Left ventricle myocardium superior (tissue), 1 donor: ENCODE measurements at regions not wholly inside any gene's neighbourhood (a gene's known extent, or its start where the extent isn't known, plus 50 kb on each side); places are given as distances from the start of the nearest gene placed in this dataset.
A peak's percentile ranks its signal among the peaks of the same experiment; 100 is the strongest.

Experiments used
- ATAC-seq: fragments of 200-7000 bp; cut with Tn5 transposase; one replicate; pipeline ENCODE4 v1.9.1; 2020; ENCODE audit warnings: mild to moderate bottlenecking, moderate library complexity
- DNase-seq: peaks from one replicate; pipeline ENCODE4 v3.0.0-alpha.2; 2020
- intact Hi-C: fragments of 100-400 bp; cut with micrococcal nuclease; formaldehyde crosslinking; loops from one replicate; pipeline ENCODE4 v1.11.0; 2022
- donor health status: DM: no; HTN: yes; CAD: no; lungs with severe emphysema.

DNA sequence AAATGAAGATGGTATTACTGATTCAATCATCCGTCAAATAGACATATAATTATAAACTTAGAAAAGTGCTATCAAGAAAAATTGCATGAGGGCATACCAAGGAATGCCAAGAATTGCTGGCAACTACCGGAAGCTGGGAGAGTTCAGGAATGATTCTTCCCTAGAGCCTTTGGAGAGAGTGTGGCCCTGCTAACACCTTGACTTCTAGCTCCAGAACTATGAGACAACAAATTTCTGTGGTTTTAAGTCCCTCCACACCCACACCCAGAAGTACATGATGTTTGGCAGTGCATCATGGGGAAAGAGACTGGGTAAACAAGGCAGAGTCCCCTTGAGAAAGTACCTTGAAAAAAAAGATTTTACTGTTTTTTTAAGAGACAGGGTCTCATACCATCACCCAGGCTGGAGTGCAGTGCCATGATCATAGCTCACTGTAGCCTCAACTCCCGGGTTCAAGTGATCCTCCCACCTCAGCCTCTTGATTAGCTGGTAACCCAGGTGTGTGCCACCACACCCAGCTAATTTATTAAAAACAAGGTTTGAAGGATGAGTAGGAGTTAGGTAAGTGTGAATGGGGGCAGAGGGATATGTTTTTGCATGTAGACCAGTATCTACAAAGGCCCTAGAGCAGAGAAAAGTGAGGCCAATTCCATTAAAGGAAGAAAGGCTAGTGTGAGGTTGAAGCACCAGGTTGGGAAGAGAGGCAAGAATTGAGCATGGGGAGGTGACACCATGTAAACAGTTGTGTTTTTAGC, 53.1 kb downstream of the GSX2 start:
- ATAC-seq (no peak), DNase-seq (no peak)
- intact Hi-C loops = no loop called here

DNA sequence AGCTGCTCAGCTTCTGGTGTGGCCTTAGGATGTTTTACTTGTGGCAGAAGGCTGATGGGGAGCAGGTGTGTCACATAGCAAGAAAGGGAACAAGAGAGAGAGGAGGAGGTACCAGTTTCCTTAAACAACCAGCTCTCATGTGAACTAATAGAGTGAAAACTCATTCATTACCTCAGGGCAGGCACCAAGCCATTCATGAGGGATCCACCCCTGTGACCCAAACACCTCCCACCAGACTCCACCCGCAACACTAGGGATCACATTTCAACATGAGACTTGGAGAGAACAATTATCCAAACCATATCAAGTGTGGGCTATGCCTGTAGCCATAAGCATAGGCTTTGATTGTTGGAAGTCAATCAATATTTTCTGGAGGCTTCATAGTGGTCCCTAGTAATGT, 56.0 kb downstream of the GSX2 start:
- intact Hi-C loops = no loop called here
- DNase-seq (no peak), ATAC-seq (no peak)

DNA sequence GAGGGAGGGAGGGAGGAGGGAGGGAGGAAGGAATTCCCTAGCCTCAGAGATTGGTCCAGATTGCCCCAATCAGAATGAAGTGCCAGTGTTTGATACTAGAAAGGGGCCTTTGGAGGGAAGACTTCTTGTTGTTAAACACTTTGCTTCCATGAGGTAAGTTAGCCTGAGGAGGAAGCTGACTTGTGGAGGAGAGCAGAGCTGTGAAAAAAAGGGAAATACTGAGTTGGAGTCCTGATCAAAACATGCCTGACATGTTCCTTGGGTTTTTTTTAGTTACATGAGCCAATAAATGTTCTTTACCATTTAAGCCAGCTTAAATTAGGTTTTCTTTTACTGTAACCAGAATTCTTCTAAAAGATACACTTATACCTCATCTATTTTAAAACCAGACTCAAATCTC, 57.6 kb downstream of the GSX2 start:
- ATAC-seq (no peak), DNase-seq (no peak)
- intact Hi-C loops = no loop called here

DNA sequence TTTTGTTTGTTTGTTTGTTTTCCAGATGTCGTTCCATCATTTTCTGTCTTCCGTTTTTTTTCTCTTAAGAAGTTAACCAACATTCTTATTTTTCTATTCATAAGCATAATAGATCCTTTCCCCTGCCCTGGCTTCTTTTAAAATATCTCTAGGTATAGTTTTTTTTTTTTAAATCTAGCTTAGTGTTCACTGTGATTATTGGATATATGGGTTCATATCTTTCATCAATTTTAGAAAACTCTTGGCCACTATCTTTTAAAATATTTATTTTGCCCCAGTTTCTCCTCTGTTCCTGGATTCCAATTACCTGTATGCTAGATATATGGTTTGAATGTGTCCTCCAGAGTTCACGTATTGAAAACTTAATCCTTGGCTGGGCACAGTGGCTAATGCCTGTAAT, 59.6 kb downstream of the GSX2 start:
- no peak for ATAC-seq
- intact Hi-C loops = no loop called here
- no peak for DNase-seq

DNA sequence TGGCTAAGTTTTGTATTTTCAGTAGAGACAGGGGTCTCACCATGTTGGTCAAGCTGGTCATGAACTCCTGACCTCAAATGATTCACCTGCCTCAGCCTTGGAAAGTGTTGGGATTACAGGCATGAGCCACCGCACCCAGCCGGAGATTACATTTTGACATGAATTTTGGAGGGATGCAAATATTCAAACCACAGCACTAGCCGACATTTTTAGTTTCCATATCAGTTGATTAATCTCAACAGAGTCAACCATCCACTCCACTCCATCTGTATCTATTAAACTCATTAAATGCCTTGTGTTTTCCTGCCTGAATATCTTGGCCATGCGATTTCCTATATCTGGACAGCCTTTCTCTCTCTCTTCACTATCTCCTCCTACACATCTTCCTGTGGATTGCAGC, 64.1 kb upstream of the PDGFRA start:
- intact Hi-C loops = no loop called here
- DNase-seq (no peak), ATAC-seq (no peak)

DNA sequence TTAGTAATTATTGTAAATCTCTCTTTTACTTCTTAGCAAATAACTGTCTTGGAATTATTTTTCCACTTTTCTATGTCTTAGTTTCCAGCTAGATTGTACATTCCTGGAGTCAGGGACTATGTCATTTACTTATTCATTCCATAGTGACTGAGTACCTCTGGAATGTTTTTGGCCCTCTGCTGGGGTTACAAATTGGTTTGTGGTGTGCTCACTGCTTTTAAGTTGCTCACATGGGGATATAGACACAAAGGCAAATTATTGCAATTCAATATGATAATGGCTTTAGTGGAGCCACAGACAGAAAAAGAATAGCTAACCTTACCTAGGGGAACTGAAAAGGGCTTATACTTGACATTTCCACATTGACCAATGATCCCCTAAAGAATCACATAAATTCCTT, 63.7 kb upstream of the PDGFRA start:
- ATAC-seq (peak; percentile 45), DNase-seq (no peak)
- intact Hi-C loops = no loop called here

DNA sequence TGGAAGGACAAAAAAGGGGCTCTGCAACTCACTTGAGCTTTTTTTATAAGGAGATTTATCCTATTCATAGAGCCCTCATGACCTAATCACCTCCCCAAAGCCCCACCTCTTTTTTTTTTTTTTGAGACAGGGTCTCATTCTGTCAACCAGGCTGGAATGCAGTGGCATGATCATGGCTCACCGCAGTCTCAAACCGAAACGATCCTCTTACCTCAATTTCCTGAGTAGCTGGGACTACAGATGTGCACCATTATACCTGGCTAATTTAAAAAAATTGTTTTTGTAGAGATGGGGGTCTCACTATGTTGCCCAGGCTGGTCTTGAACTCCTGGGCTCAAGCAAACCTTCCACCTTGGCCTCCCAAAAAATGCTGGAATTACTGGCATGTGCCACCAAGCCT, 61.6 kb upstream of the PDGFRA start:
- intact Hi-C loops = no loop called here
- ATAC-seq = no peak
- DNase-seq = no peak

DNA sequence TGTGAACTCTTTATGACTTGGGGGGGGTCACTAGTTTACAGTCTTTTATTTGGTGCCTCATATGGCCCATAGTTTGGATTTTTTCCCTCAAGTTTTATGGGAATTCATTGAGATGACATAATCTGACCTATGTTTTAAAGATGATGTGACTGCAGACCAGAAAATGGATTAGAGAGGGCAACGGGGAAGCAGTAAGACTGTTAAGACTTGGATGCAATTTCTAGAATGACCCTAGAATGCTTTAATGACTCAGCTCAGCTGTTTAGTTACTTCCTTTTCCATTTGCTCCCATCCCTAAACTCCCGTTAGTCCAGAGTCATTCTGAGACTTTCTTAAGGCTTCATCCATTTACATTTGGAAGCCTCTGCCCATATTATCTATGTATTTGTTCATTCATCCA, 59.9 kb upstream of the PDGFRA start:
- intact Hi-C loops = no loop called here
- DNase-seq = no peak
- no peak for ATAC-seq

DNA sequence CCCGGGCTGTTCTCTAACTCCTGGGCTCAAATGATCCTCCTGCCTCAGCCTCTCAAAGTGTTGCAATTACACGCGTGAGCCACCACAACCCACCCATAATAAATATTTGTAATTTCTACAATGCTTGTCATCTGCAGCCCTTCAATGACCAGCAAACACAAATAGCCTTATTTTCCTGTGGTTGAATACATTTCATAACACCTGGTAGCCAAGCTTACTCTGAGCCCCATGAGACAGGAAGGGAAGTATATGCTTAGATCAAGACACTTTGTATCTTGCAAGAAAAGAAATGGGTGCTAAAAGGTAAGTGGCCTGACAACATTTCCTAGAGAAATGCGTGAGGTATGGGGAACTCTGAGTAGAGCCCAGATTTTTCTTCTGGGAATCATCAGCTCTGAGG, 56.9 kb upstream of the PDGFRA start:
- no peak for ATAC-seq
- DNase-seq = no peak
- intact Hi-C loops = no loop called here

DNA sequence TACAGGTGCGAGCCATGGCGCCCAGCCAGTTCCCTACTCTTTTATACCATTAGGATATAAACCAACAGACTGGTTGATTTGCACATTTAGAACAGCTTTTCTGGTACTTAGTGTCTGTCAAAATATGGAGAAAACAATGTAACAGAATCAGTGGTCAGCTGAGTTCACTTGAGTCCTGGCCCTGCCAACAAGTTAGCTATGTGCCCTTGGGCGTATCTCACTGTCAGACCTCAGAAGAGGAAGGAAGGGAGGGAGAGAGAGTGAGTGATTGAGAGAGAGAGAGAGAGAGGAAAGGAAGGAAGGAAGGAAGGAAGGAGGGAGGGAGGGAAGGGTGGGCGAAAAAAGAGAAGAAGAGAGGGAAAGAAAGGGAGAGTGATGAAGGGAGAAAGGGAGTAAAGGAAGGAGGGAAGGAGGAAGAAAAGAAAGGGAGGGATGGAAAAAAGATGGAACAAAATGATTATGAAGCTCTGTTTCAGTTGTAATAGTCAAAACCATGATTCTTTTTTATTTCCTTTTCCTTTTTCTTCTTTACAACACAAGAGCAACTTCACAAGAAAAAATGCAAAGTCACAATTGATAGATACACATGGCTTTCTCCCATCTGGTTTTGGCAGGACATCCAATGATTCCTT, 55.7 kb upstream of the PDGFRA start:
- DNase-seq (no peak), ATAC-seq (peak; percentile 54)
- intact Hi-C loops = no loop called here

DNA sequence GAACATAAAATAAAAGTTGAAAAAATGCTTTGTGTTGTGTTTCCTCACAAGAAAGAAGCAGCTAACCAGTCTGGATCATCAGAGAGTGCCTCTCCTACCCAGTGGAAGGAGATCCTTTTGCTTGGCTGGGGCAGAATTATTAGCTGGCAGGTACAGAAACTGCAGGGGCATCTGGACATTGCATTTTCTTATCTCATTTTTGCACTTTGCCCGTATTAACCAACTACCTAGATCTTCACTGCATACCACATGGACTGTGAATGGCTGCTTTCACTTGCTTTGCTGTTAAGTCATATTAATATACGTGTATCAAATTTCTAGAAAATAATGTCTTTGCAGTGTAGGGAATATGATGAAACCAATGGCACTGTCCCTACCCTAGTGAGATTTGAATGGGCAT, 52.9 kb upstream of the PDGFRA start:
- no peak for ATAC-seq
- intact Hi-C loops = no loop called here
- no peak for DNase-seq
